HL-60 (cell line): ENCODE measurements at regions not wholly inside any gene's neighbourhood (a gene's known extent, or its start where the extent isn't known, plus 50 kb on each side); places are given as distances from the start of the nearest gene placed in this dataset.

ENCODE experiments used
- DNase-seq, 2 experiments: peaks; one replicate each; pipeline ENCODE4 v3.0.0-alpha.2; 2010 to 2020; ENCODE audit warnings: low read depth in 1 of 2, low spot score in 1 of 2
- H3K27ac ChIP-seq: fragments of 250-450 bp; sonication (Bioruptor Pico); replicated peaks from 2 replicates; pipeline ENCODE4 v1.5.1; 2020; ENCODE audit warnings: mild to moderate bottlenecking, moderate library complexity
- H3K27me3 ChIP-seq: fragments of 250-450 bp; sonication (Bioruptor Pico); 2 replicates; pipeline ENCODE4 v1.5.1; 2021; ENCODE audit warnings: mild to moderate bottlenecking, moderate library complexity; ENCODE audit not compliant: insufficient read depth, poor library complexity, severe bottlenecking
- H3K4me3 ChIP-seq: replicated peaks from 2 replicates; pipeline ENCODE4 v1.5.1; 2011; ENCODE audit warnings: mild to moderate bottlenecking, control low read depth, low read length; ENCODE audit not compliant: insufficient read depth
- GABPA ChIP-seq: IDR thresholded peaks from 2 replicates; pipeline ENCODE4 v1.6.1; 2012; ENCODE audit warnings: low read depth
- POLR2AphosphoS5 ChIP-seq: IDR thresholded peaks from 2 replicates; pipeline ENCODE4 v1.6.1; 2012; ENCODE audit warnings: low read depth
- SPI1 ChIP-seq: IDR thresholded peaks from 2 replicates; pipeline ENCODE4 v1.6.1; 2012; ENCODE audit warnings: low read depth, mild to moderate bottlenecking, borderline replicate concordance
- TF ChIP-seq, protein P1 (sequence below): IDR thresholded peaks from one replicate; pipeline ENCODE4 v1.5.1; 2011; ENCODE audit warnings: low read length, control low read depth, inconsistent platforms; ENCODE audit not compliant: insufficient read depth
- TF ChIP-seq, protein P2 (sequence below): IDR thresholded peaks from 2 replicates; pipeline ENCODE4 v1.6.1; 2012; ENCODE audit warnings: low read depth; ENCODE audit not compliant: insufficient replicate concordance

DNA sequence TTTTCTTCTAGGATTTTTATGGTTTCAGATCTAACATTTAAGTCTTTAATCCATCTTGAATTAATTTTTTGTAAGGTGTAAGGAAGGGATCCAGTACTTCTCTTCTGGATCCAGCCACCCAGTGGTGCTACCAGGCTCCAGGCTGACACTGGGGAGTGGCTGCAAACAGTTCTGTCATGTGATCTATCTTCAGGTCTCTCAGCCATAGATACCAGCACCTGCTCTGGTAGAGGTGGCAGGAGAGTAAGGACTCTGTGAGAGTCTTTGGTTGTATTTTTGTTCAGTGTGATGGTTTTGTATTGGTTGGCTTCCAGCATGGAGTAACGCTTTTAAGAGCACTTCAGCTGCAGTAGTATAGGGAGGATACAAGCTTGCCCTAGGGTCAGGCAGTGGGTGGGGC lies 205.9 kb downstream of the FGF10 start:
- Histone ChIP-seq H3K27me3 (peaks cover 3% of the 10 kb centered on the region), H3K27ac (no peak overlapping the region), H3K4me3 (no peak overlapping the region)
- no peak for TF ChIP-seq SPI1
- TF ChIP-seq, protein P1, sequence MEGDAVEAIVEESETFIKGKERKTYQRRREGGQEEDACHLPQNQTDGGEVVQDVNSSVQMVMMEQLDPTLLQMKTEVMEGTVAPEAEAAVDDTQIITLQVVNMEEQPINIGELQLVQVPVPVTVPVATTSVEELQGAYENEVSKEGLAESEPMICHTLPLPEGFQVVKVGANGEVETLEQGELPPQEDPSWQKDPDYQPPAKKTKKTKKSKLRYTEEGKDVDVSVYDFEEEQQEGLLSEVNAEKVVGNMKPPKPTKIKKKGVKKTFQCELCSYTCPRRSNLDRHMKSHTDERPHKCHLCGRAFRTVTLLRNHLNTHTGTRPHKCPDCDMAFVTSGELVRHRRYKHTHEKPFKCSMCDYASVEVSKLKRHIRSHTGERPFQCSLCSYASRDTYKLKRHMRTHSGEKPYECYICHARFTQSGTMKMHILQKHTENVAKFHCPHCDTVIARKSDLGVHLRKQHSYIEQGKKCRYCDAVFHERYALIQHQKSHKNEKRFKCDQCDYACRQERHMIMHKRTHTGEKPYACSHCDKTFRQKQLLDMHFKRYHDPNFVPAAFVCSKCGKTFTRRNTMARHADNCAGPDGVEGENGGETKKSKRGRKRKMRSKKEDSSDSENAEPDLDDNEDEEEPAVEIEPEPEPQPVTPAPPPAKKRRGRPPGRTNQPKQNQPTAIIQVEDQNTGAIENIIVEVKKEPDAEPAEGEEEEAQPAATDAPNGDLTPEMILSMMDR = no peak
- TF ChIP-seq, protein P2, sequence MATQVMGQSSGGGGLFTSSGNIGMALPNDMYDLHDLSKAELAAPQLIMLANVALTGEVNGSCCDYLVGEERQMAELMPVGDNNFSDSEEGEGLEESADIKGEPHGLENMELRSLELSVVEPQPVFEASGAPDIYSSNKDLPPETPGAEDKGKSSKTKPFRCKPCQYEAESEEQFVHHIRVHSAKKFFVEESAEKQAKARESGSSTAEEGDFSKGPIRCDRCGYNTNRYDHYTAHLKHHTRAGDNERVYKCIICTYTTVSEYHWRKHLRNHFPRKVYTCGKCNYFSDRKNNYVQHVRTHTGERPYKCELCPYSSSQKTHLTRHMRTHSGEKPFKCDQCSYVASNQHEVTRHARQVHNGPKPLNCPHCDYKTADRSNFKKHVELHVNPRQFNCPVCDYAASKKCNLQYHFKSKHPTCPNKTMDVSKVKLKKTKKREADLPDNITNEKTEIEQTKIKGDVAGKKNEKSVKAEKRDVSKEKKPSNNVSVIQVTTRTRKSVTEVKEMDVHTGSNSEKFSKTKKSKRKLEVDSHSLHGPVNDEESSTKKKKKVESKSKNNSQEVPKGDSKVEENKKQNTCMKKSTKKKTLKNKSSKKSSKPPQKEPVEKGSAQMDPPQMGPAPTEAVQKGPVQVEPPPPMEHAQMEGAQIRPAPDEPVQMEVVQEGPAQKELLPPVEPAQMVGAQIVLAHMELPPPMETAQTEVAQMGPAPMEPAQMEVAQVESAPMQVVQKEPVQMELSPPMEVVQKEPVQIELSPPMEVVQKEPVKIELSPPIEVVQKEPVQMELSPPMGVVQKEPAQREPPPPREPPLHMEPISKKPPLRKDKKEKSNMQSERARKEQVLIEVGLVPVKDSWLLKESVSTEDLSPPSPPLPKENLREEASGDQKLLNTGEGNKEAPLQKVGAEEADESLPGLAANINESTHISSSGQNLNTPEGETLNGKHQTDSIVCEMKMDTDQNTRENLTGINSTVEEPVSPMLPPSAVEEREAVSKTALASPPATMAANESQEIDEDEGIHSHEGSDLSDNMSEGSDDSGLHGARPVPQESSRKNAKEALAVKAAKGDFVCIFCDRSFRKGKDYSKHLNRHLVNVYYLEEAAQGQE = no peak
- no peak for TF ChIP-seq GABPA
- TF ChIP-seq POLR2AphosphoS5 = no peak
- DNase-seq = no peak

DNA sequence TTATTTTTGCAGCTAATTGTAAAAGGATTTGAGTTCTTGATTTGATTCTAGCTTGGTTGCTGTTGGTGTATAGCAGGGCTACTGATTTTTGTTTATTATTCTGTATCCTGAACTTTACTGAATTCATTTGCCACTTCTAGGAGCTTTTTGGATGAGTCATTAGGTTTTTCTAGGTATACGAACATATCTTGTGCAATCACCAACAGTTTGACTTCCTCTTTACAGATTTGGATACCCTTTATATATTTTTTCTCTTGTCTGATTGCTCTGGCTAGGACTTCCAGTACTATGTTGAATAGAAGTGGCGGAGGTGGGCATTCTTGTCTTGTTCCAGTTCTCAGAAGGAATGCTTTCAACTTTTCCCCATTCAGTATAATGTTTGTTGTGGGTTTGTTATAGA lies 210.8 kb downstream of the FGF10 start:
- no peak overlapping the region for H3K27ac ChIP-seq
- TF ChIP-seq, protein P1 = no peak
- no peak for TF ChIP-seq POLR2AphosphoS5
- no peak for TF ChIP-seq GABPA
- TF ChIP-seq SPI1 = peak; percentile 71
- TF ChIP-seq, protein P2 = no peak
- peak in 1 of 2 experiments; percentile 2 for DNase-seq
- H3K27me3 ChIP-seq = no peaks in the 10 kb centered on the region
- no peak overlapping the region for H3K4me3 ChIP-seq

DNA sequence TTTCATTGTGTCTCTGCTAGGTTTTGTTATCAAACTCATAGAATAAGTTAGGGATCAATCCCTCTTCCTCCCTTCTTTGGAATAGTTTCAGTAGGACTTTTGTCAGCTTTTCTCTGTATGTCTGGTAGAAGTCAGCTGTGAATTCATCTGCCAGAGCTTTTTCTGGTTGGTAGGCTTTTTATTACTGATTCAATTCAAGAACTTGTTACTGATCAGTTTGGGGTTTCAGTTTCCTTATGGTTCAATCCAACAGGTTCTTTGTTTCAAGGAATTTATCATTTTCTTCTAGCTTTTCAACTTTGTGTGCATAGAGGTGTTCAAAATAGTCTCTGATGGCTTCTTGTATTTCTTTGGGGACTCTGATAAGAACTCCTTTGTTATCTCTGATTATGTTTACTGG lies 221.7 kb downstream of the FGF10 start:
- DNase-seq = no peak
- TF ChIP-seq, protein P1 = no peak
- TF ChIP-seq SPI1 (no peak), GABPA (no peak), POLR2AphosphoS5 (no peak)
- TF ChIP-seq, protein P2 = no peak
- H3K27me3 ChIP-seq = no peaks in the 10 kb centered on the region
- H3K27ac ChIP-seq = no peak overlapping the region
- no peak overlapping the region for H3K4me3 ChIP-seq
